Muscle of arm (tissue), 1 donor: ENCODE measurements at regions not wholly inside any gene's neighbourhood (a gene's known extent, or its start where the extent isn't known, plus 50 kb on each side); places are given as distances from the start of the nearest gene placed in this dataset.

ENCODE experiments used
- DNase-seq: peaks from one replicate; pipeline ENCODE4 v3.0.0-alpha.2; 2013

- no peak for DNase-seq
Measured at GRCh38 chr2:222797871-222798270, 63.0 kb upstream of the ACSL3 start.

DNA sequence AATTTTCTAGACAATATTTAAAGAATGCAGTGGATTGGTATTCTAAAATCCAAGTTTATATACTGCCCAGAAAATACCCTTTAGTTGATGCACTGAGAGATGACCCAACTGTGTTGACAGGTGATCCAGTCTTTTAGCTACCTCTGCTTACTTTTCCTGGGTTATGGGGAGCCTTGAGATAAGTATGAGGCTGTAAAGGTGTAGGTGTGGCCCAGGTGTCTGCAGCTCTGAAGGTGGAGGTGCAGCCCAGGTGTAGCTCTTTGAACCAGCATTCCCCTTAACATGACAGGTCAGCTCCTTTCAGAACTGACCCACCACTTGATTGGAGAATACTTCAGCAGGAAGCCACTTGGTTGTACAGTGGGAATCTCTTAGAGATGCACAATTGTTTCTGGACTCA is 62.3 kb upstream of the ACSL3 start:
- DNase-seq, result no peak

DNA sequence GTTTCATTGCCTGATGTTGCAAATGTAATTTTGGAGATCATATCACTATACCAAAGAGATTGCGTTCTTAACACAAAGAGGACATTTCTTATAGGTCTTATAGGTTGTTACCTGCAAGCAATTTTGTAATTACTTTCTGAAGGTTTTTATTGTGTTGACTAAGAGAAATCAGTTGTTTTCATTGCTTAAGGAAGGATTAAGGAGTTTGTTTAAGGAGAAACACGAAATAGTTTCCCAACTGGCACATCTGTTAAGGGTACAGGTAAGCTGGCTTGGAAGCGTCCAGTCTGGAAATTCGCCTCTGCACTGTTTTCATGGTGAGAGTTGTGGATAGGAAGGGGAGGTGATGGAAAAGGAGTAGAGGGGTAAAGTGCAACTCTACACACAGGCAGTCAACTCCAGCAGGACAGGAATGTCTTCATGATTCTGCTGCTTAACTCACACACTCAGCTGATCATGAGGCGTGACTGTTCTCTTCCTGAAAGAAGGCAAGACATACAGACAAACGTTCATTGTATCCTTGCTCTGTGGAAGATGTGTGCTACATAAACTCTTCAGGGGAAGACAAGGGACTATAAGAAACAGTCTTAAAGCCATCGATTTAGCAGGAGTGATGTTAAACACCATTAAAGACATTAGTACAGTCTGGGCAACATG is 61.4 kb upstream of the ACSL3 start:
- DNase-seq, result no peak

GRCh38 chr2:222802514-222803196 is 58.2 kb upstream of the ACSL3 start:
- DNase-seq, result no peak

GRCh38 chr2:222804351-222804750 is 56.5 kb upstream of the ACSL3 start:
- DNase-seq, result no peak

DNA sequence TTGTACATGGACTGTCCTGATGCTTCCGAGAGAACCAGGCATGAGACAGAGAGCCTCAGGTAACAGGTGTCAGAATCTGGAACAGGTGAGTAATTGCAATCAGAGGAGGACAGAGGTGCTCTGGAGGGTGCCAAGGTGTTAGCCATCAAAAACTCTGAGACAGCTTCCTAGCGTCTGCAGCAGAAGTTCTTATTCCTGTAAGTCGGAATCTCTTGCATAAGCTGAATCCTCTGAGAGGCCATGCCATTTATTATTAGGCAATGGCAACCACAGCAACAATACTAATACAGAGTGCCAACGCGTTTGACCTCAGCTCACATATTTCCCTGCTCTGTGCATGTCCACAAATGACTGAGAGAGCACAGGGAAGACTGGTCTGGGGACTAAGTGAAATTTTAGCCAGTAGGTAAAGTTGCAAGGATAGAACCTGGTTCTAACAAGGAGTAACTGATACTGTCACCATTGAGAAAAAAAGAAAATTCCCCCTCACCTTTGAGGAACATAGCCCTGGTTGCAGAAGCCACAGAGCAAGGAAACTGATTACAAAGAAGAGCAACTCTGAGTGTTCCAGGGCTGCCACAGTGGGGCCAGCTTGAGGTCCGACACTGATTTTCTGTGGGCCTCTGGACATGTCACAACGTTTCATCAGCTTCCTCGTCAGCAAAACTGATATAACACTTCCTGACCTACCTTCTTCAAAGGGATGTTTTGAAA is 55.1 kb upstream of the ACSL3 start:
- DNase-seq, result no peak

DNA sequence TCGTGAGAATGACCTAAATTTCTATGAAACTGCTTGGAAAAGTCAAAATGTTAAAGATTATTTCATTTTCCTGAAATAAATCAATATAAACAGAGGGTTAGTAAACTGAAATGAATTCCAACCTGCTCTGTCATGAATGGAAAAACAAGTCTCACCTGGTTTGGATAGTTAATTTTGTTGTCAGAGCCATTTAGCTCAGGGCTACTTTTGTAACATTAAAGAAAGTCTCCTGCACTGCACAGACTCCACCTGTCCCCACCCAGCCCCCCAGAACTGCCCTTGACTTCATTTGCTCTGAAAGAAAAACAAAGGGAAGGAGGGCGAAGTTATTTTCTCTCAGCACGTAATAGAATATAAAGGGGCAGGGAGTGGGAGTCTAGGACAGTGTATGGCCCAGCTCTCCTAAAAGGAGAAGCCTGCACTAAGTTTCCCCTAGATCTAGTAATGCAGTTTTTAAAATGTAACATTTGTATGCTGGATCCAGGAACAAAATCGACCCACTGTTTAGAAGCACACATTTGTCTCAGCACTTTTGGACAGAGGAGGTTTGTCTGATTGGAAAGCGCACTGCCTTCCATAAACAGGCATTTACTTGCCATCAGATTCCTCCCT is 54.2 kb upstream of the ACSL3 start:
- DNase-seq, result no peak

GRCh38 chr2:222807431-222807830 is 53.4 kb upstream of the ACSL3 start:
- DNase-seq, result no peak

GRCh38 chr2:222809582-222809981 is 51.3 kb upstream of the ACSL3 start:
- no peak for DNase-seq

DNA sequence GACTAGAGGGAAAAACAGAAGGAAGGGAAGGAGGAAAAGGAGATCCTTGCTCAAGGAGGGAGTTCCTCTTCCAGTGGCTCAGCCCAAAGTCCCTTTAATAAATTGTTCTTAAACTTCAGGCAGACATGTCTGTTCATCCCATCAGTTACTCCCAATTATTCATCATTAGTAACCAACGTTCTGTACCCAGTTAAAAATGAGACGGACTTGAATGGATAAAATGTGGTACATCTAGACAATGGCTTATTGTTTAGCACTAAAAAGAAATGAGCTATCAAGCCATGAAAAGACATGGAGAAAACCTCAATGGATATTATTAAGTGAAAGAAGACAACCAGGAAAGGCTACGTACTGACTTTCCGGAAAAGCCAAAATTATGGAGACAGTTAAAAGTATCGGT is 50.8 kb upstream of the ACSL3 start:
- no peak for DNase-seq
